Rectal smooth muscle tissue (tissue), 1 donor: ENCODE measurements at regions not wholly inside any gene's neighbourhood (a gene's known extent, or its start where the extent isn't known, plus 50 kb on each side); places are given as distances from the start of the nearest gene placed in this dataset.

Experiments used
- H3K27ac ChIP-seq: one replicate; pipeline ENCODE4 v1.7.0; 2013; ENCODE audit warnings: low read depth, low read length, inconsistent platforms
- H3K27me3 ChIP-seq: one replicate; pipeline ENCODE4 v1.7.0; 2013; ENCODE audit warnings: low read length; ENCODE audit not compliant: control insufficient read depth, insufficient read depth
- H3K36me3 ChIP-seq: one replicate; pipeline ENCODE4 v1.7.0; 2013; ENCODE audit warnings: low read length; ENCODE audit not compliant: control insufficient read depth, insufficient read depth
- H3K4me1 ChIP-seq: one replicate; pipeline ENCODE4 v1.7.0; 2013; ENCODE audit warnings: low read length; ENCODE audit not compliant: control insufficient read depth, insufficient read depth
- H3K4me3 ChIP-seq: one replicate; pipeline ENCODE4 v1.7.0; 2013; ENCODE audit warnings: low read length
- H3K9ac ChIP-seq: one replicate; pipeline ENCODE4 v1.7.0; 2013; ENCODE audit warnings: low read length

GRCh38 chr1:244316986-244317655 lies 134.6 kb downstream of the ADSS2 start:
- Histone ChIP-seq H3K4me3 (no peak overlapping the region), H3K9ac (no peak overlapping the region), H3K27me3 (no peaks in the 10 kb centered on the region), H3K27ac (no peak overlapping the region), H3K36me3 (no peaks in the 10 kb centered on the region), H3K4me1 (no peaks in the 10 kb centered on the region)

GRCh38 chr1:244318078-244318477 lies 133.6 kb downstream of the ADSS2 start:
- Histone ChIP-seq H3K9ac (no peak overlapping the region), H3K4me3 (no peak overlapping the region), H3K27me3 (no peaks in the 10 kb centered on the region), H3K36me3 (no peaks in the 10 kb centered on the region), H3K27ac (no peak overlapping the region), H3K4me1 (no peaks in the 10 kb centered on the region)

- Histone ChIP-seq H3K36me3 (no peaks in the 10 kb centered on the region), H3K4me3 (no peak overlapping the region), H3K27ac (no peak overlapping the region), H3K9ac (no peak overlapping the region), H3K4me1 (no peaks in the 10 kb centered on the region), H3K27me3 (no peaks in the 10 kb centered on the region)
Measured at GRCh38 chr1:244318512-244318911, 133.2 kb downstream of the ADSS2 start.

- H3K27me3 ChIP-seq: no peaks in the 10 kb centered on the region
- no peak overlapping the region for H3K27ac ChIP-seq
- H3K4me1 ChIP-seq: no peaks in the 10 kb centered on the region
- no peak overlapping the region for H3K9ac ChIP-seq
- no peak overlapping the region for H3K4me3 ChIP-seq
- no peaks in the 10 kb centered on the region for H3K36me3 ChIP-seq
Measured at GRCh38 chr1:244319283-244320132, 132.2 kb downstream of the ADSS2 start.

GRCh38 chr1:244322181-244322580 lies 129.5 kb downstream of the ADSS2 start:
- no peaks in the 10 kb centered on the region for H3K4me1 ChIP-seq
- no peak overlapping the region for H3K9ac ChIP-seq
- H3K36me3 ChIP-seq: no peaks in the 10 kb centered on the region
- no peak overlapping the region for H3K4me3 ChIP-seq
- no peaks in the 10 kb centered on the region for H3K27me3 ChIP-seq
- no peak overlapping the region for H3K27ac ChIP-seq

- H3K27ac ChIP-seq: no peak overlapping the region
- no peaks in the 10 kb centered on the region for H3K27me3 ChIP-seq
- no peaks in the 10 kb centered on the region for H3K36me3 ChIP-seq
- no peaks in the 10 kb centered on the region for H3K4me1 ChIP-seq
- no peak overlapping the region for H3K9ac ChIP-seq
- H3K4me3 ChIP-seq: no peak overlapping the region
Measured at GRCh38 chr1:244322791-244323521, 128.8 kb downstream of the ADSS2 start.

GRCh38 chr1:244324176-244324883 lies 127.4 kb downstream of the ADSS2 start:
- Histone ChIP-seq H3K9ac (no peak overlapping the region), H3K36me3 (no peaks in the 10 kb centered on the region), H3K4me1 (no peaks in the 10 kb centered on the region), H3K4me3 (no peak overlapping the region), H3K27ac (no peak overlapping the region), H3K27me3 (no peaks in the 10 kb centered on the region)

- no peaks in the 10 kb centered on the region for H3K4me1 ChIP-seq
- H3K9ac ChIP-seq: no peak overlapping the region
Measured at GRCh38 chr1:244325056-244325758, 126.5 kb downstream of the ADSS2 start.

GRCh38 chr1:244326757-244327156 lies 125.0 kb downstream of the ADSS2 start:
- no peaks in the 10 kb centered on the region for H3K36me3 ChIP-seq
- H3K4me3 ChIP-seq: no peak overlapping the region
- H3K9ac ChIP-seq: no peak overlapping the region
- H3K27me3 ChIP-seq: no peaks in the 10 kb centered on the region
- H3K27ac ChIP-seq: no peak overlapping the region
- no peaks in the 10 kb centered on the region for H3K4me1 ChIP-seq

More at GRCh38 chr1:244325056-244325758, 126.5 kb downstream of the ADSS2 start:
- Histone ChIP-seq H3K27me3 (no peaks in the 10 kb centered on the region), H3K4me3 (no peak overlapping the region), H3K27ac (no peak overlapping the region), H3K36me3 (no peaks in the 10 kb centered on the region)

- no peaks in the 10 kb centered on the region for H3K27me3 ChIP-seq
- H3K4me3 ChIP-seq: no peak overlapping the region
Measured at GRCh38 chr1:244327533-244327932, 124.2 kb downstream of the ADSS2 start.

GRCh38 chr1:244328476-244328875 lies 123.2 kb downstream of the ADSS2 start:
- Histone ChIP-seq H3K27ac (no peak overlapping the region), H3K4me1 (no peaks in the 10 kb centered on the region), H3K9ac (no peak overlapping the region), H3K27me3 (no peaks in the 10 kb centered on the region), H3K36me3 (no peaks in the 10 kb centered on the region), H3K4me3 (no peak overlapping the region)

More at GRCh38 chr1:244327533-244327932, 124.2 kb downstream of the ADSS2 start:
- no peak overlapping the region for H3K27ac ChIP-seq
- H3K9ac ChIP-seq: no peak overlapping the region
- H3K4me1 ChIP-seq: no peaks in the 10 kb centered on the region
- H3K36me3 ChIP-seq: no peaks in the 10 kb centered on the region
